ENCODE measurements at regions not wholly inside any gene's neighbourhood (a gene's known extent, or its start where the extent isn't known, plus 50 kb on each side); places are given as distances from the start of the nearest gene placed in this dataset.
"Not testable (repeated sequence)": the region's sequence is repeated elsewhere in the genome, so short reads cannot be mapped to it uniquely, and the experiment has no call there.

DNA sequence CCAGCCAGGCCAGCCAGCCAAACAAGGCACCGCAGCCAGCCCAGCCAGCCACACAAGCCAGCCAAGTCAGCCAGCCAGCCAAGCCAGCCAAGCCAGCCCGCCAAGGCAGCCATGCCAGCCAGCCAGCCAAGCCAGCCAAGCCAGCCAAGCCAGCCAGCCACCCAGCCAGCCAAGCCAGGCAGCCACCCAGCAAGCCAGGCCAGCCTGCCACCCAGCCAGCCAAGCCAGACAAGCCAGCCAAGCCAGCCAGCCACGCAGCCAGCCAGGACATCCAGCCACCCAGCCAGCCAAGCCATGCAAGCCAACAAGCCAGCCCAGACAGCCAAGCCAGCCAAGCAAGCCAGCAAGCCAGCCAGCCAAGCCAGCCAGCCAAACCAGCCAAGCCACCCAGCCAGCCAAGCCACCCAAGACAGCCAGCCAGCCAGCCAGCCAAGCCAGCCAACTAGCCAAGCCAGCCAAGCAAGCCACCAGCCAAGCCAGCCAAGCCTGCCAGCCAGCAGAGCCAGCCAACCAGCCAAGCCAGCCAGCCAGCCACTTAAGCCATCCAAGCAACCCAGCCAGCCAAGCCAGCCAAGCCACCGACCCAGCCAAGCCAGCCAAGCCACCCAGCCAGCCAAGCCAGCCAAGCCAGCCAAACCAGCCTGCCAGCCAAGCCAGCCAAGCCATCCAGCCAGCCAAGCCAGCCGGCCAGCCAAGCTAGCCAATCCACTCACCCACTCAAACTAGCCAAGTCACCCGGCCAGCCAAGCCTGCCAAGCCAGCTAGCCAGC lies 341.3 kb upstream of the PLGLB2 start:
- DNase-seq (ENCODE audit: low read depth in 2 of 2, low spot score in 1 of 2) = not testable (repeated sequence)

DNA sequence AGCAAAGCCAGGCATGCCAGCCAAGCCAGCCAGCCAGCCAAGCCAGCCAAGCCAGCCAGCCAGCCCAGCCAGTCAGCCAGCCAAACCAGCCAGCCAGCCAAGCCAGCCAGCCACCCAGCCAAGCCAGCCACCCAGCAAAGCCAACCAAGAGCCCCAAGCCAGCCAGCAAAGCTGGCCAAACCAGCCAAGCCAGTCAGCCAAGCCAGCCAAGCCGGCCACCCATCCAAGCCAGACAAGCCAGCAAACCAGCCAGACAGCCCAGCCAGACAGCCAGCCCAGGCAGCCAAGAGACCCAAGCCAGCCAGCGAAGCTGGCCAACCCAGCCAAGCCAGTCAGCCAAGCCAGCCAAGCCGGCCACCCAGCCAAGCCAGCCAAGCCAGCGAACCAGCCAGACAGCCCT lies 338.3 kb upstream of the PLGLB2 start:
- not testable (repeated sequence) for DNase-seq (ENCODE audit: low read depth in 2 of 2, low spot score in 1 of 2)

GRCh38 chr2:87410371-87410770 lies 337.5 kb upstream of the PLGLB2 start:
- not testable (repeated sequence) for DNase-seq (ENCODE audit: low read depth in 2 of 2, low spot score in 1 of 2)

DNA sequence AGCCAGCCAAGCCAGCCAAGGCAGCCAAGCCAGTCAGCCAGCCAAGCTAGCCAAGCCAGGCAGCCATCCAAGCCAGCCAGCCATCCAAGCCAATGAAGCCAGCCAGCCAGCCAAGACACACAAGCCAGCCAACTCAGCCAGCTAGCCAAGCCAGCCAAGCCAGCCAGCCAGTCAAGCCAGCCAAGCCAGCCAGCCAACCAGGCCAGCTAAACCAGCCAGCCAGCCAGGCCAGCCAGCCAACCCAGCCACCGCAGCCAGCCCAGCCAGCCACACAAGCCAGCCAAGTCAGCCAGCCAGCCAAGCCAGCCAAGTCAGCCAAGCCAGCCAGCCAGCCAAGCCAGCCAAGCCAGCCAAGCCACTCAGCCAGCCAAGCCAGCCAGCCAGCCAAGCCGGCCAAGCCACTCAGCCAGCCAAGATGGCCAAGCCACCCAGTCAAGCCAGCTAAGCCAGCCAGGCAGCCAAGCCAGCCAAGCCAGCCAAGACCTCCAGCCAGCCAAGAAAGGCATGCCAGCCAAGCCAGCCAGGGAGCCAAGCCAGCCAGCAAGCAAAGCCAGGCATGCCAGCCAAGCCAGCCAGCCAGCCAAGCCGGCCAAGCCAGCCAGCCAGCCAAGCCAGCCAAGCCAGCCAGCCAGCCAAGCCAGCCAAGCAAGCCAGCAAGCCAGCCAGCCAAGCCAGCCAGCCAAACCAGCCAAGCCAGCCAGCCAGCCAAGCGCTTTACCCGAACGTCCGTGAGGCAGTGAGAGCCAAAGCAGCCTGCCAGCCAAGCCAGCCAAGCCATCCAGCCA lies 335.7 kb upstream of the PLGLB2 start:
- not testable (repeated sequence) for DNase-seq (ENCODE audit: low read depth in 2 of 2, low spot score in 1 of 2)

GRCh38 chr2:87414331-87414730 lies 333.6 kb upstream of the PLGLB2 start:
- DNase-seq (ENCODE audit: low read depth in 2 of 2, low spot score in 1 of 2) = not testable (repeated sequence)

DNA sequence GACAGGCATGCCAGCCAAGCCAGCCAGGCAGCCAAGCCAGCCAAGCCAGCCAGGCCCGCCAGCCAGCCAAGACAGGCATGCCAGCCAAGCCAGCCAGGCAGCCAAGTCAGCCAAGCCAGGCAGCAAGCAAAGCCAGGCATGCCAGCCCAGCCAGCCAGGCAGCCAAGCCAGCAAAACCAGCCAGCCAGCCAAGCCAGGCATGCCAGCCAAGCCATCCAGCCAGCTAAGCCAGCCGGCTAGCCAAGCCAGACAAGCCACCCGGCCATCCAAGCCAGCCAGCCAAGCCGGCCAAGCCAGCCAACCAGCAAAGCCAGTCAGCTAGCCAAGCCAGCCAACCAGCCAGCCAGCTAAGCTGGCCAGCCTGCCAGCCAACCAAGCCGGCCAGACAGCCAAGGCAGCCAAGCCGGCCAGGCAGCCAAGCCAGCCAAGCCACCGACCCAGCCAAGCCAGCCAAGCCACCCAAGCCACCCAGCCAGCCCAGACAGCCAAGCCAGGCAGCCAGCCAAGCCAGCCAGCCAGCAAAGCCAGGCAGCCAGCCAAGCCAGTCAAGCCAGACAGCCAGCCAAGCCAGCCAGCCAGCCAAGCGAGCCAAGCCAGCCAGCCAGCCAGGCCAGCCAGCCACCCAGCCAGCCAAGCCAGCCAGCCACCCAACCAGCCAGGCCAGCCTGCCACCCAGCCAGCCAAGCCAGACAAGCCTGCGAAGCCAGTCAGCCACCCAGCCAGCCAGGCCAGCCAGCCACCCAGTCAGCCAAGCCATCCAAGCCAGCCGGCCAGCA lies 332.9 kb upstream of the PLGLB2 start:
- not testable (repeated sequence) for DNase-seq (ENCODE audit: low read depth in 2 of 2, low spot score in 1 of 2)

DNA sequence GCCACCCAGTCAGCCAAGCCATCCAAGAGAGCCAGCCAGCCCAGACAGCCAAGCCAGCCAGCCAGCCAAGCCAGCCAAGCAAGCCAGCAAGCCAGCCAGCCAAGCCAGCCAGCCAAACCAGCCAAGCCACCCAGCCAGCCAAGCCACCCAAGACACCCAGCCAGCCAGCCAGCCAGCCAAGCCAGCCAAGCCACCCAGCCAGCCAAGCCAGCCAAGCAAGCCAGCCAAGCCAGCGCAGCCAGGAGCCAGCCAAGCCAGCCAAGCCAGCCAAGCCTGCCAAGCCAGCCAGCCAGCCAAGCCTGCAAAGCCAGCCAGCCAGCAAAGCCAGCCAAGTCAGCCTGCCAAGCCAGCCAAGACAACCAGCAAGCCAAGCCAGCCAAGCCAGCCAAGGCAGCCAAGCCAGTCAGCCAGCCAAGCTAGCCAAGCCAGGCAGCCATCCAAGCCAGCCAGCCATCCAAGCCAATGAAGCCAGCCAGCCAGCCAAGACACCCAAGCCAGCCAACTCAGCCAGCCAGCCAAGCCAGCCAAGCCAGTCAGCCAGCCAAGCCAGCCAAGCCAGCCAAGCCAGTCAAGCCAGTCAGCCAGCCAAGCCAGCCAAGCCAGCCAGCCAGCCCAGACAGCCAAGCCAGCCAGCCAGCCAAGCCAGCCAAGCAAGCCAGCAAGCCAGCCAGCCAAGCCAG lies 332.2 kb upstream of the PLGLB2 start:
- DNase-seq (ENCODE audit: low read depth in 2 of 2, low spot score in 1 of 2) = not testable (repeated sequence)

GRCh38 chr2:87416266-87416592 lies 331.7 kb upstream of the PLGLB2 start:
- DNase-seq (ENCODE audit: low read depth in 2 of 2, low spot score in 1 of 2) = not testable (repeated sequence)

DNA sequence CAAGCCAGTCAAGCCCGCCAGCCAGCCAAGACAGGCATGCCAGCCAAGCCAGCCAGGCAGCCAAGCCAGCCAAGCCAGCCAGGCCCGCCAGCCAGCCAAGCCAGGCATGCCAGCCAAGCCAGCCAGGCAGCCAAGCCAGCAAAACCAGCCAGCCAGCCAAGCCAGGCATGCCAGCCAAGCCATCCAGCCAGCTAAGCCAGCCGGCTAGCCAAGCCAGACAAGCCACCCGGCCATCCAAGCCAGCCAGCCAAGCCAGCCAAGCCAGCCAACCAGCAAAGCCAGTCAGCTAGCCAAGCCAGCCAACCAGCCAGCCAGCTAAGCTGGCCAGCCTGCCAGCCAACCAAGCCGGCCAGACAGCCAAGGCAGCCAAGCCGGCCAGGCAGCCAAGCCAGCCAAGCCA lies 330.7 kb upstream of the PLGLB2 start:
- not testable (repeated sequence) for DNase-seq (ENCODE audit: low read depth in 2 of 2, low spot score in 1 of 2)

DNA sequence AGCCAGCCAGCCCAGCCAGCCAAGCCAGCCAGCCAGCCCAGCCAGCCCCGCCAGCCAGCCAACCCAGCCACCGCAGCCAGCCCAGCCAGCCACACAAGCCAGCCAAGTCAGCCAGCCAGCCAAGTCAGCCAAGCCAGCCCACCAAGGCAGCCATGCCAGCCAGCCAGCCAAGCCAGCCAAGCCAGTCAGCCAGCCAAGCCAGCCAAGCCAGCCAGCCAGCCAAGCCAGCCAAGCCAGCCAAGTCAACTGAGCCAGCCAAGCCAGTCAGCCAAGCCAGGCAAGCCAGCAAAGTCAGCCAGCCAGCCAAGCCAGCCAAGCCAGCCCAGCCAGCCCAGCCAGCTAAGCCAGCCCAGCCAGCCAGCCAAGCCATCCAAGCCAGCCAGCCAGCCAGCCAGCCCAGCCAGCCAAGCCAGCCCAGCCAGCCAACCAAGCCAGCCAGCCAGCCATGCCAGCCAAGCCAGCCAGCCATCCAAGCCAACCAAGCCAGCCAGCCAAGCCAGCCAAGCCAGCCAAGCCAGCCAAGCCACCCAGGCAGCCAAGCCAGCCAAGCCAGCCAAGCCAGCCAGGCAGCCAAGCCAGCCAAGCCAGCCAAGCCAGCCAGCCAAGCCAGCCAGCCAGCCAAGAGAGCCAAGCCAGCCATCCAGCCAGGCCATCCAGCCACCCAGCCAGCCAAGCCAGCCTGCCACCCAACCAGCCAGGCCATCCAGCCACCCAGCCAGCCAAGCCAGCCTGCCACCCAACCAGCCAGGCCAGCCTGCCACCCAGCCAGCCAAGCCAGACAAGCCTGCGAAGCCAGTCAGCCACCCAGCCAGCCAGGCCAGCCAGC lies 329.9 kb upstream of the PLGLB2 start:
- not testable (repeated sequence) for DNase-seq (ENCODE audit: low read depth in 2 of 2, low spot score in 1 of 2)

- DNase-seq (ENCODE audit: low read depth in 2 of 2, low spot score in 1 of 2) = not testable (repeated sequence)
Observed at GRCh38 chr2:87418823-87419822, 328.8 kb upstream of the PLGLB2 start.

- not testable (repeated sequence) for DNase-seq (ENCODE audit: low read depth in 2 of 2, low spot score in 1 of 2)
Observed at GRCh38 chr2:87419980-87420379, 327.9 kb upstream of the PLGLB2 start.

- DNase-seq (ENCODE audit: low read depth in 2 of 2, low spot score in 1 of 2) = not testable (repeated sequence)
Observed at GRCh38 chr2:87420954-87421353, 326.9 kb upstream of the PLGLB2 start.

GRCh38 chr2:87423796-87424762 lies 323.8 kb upstream of the PLGLB2 start:
- DNase-seq (ENCODE audit: low read depth in 2 of 2, low spot score in 1 of 2) = not testable (repeated sequence)

DNA sequence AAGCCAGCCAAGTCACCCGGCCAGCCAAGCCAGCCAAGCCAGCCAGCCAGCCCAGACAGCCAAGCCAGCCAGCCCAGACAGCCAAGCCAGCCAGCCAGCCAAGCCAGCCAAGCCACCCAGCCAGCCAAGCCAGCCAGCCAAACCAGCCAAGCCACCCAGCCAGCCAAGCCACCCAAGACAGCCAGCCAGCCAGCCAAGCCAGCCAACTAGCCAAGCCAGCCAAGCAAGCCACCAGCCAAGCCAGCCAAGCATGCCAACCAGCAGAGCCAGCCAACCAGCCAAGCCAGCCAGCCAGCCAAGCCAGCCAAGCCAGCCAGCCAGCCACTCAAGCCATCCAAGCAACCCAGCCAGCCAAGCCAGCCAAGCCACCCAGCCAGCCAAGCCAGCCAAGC lies 323.1 kb upstream of the PLGLB2 start:
- not testable (repeated sequence) for DNase-seq (ENCODE audit: low read depth in 2 of 2, low spot score in 1 of 2)

DNA sequence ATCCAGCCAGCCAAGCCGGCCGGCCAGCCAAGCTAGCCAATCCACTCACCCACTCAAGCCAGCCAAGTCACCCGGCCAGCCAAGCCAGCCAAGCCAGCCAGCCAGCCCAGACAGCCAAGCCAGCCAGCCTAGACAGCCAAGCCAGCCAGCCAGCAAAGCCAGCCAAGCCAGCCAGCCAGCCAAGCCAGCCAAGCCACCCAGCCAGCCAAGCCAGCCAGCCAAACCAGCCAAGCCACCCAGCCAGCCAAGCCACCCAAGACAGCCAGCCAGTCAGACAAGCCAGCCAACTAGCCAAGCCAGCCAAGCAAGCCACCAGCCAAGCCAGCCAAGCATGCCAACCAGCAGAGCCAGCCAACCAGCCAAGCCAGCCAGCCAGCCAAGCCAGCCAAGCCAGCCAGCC lies 322.7 kb upstream of the PLGLB2 start:
- DNase-seq (ENCODE audit: low read depth in 2 of 2, low spot score in 1 of 2) = not testable (repeated sequence)

DNA sequence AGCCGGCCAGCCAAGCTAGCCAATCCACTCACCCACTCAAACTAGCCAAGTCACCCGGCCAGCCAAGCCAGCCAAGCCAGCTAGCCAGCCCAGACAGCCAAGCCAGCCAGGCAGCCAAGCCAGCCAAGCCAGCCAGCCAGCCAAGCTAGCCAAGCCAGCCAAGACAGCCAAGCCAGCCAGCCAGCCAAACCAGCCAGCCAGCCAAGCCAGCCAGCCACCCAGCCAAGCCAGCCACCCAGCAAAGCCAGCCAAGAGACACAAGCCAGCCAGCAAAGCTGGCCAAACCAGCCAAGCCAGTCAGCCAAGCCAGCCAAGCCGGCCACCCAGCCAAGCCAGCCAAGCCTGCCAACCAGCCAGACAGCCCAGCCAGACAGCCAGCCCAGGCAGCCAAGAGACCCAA lies 322.2 kb upstream of the PLGLB2 start:
- not testable (repeated sequence) for DNase-seq (ENCODE audit: low read depth in 2 of 2, low spot score in 1 of 2)
